RWPE1 (cell line): ENCODE measurements at regions not wholly inside any gene's neighbourhood (a gene's known extent, or its start where the extent isn't known, plus 50 kb on each side); places are given as distances from the start of the nearest gene placed in this dataset.
"Not testable (repeated sequence)": the region's sequence is repeated elsewhere in the genome, so short reads cannot be mapped to it uniquely, and the experiment has no call there.

Experiments
- CTCF ChIA-PET: fragments of 350-600 bp; sonication (Branson Sonifier 250); formaldehyde crosslinking; extraction: SDS; loops from one replicate; lab custom pipeline; 2021; lab: Yijun Ruan, JAX
- POLR2A ChIA-PET: fragments of 400-600 bp; formaldehyde crosslinking; extraction: SDS; loops from one replicate; lab custom pipeline; 2020; ENCODE audit warnings: antibody characterized with exemption; ENCODE audit not compliant: low non-redundant PET; lab: Yijun Ruan, JAX
- DNase-seq: peaks from one replicate; pipeline ENCODE4 v3.0.0; 2012; ENCODE audit warnings: low spot score
- H3K27ac ChIP-seq: fragments of 450-650 bp; 2 replicates; pipeline ENCODE4 v1.5.1; 2017
- TF ChIP-seq, protein P1 (sequence below): fragments of 450-650 bp; conservative IDR thresholded peaks from 2 replicates; pipeline ENCODE4 v1.5.1; 2017; ENCODE audit warnings: low read depth, mild to moderate bottlenecking

DNA sequence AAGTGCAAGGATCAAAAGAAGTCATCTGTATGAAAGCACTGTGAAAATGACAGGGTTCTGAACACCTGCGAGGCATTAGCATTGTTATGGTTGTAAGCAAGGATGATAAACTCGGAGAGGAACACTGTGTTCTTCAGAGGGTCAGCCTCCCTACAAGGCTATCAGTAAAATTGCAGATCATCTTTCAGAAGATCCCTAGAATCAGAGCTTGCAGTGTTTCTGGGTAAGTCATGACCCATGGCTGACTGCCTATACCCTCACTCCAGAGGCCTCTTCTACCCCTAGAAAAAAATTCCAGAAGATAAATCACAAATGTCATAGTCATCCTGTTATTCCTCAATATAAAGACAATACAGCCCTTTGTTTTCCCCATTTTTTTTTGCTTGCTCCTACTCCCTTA lies 292.6 kb downstream of the DMAC1 start:
- POLR2A ChIA-PET, result no interaction called here
- no peak for DNase-seq
- CTCF ChIA-PET, result no interaction called here
- no peak overlapping the region for H3K27ac ChIP-seq
- TF ChIP-seq, protein P1, sequence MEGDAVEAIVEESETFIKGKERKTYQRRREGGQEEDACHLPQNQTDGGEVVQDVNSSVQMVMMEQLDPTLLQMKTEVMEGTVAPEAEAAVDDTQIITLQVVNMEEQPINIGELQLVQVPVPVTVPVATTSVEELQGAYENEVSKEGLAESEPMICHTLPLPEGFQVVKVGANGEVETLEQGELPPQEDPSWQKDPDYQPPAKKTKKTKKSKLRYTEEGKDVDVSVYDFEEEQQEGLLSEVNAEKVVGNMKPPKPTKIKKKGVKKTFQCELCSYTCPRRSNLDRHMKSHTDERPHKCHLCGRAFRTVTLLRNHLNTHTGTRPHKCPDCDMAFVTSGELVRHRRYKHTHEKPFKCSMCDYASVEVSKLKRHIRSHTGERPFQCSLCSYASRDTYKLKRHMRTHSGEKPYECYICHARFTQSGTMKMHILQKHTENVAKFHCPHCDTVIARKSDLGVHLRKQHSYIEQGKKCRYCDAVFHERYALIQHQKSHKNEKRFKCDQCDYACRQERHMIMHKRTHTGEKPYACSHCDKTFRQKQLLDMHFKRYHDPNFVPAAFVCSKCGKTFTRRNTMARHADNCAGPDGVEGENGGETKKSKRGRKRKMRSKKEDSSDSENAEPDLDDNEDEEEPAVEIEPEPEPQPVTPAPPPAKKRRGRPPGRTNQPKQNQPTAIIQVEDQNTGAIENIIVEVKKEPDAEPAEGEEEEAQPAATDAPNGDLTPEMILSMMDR, result no peak

DNA sequence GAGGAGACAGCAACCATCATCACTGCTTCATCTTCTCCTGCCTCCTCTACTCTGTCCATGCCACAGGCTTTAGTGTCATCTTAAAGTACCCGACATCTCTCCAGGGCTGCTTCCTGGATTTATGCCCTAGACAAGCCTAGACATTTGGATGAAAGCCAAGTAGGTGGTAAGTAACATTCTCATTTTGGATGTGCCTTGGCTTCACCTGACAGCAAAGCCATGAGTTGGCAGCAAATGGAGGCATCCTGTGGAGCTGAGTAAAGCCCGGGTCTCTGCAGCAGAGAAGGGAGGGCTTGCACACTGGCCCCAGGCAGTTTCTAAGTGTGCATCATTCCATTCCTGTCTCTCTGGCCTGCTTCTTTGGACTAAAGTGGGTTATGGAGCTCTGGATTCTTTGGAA lies 299.1 kb downstream of the DMAC1 start:
- ChIA-PET CTCF (no interaction called here), POLR2A (no interaction called here)
- no peak overlapping the region for H3K27ac ChIP-seq
- TF ChIP-seq, protein P1, result no peak
- DNase-seq, result no peak

DNA sequence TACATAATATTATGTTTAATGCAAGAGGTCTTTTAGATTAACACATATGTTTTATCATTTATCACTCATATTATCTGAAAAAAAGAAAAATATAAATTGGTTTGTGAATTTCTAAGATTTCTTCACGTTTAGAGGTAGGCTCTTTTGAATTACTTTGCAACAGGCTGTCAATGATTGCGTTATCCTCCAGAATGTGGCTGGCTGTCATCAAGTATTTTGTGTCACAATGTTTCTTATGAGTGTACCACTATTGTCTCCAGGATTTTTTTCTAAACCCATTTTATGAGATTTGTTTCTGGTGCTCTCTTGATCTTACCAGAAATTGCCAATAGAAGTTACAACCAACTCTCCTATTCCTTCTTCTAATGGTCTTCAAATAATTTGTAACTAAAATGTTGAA lies 307.9 kb downstream of the DMAC1 start:
- no peak for DNase-seq
- ChIA-PET CTCF (no interaction called here), POLR2A (no interaction called here)
- no peak overlapping the region for H3K27ac ChIP-seq
- TF ChIP-seq, protein P1, result no peak

DNA sequence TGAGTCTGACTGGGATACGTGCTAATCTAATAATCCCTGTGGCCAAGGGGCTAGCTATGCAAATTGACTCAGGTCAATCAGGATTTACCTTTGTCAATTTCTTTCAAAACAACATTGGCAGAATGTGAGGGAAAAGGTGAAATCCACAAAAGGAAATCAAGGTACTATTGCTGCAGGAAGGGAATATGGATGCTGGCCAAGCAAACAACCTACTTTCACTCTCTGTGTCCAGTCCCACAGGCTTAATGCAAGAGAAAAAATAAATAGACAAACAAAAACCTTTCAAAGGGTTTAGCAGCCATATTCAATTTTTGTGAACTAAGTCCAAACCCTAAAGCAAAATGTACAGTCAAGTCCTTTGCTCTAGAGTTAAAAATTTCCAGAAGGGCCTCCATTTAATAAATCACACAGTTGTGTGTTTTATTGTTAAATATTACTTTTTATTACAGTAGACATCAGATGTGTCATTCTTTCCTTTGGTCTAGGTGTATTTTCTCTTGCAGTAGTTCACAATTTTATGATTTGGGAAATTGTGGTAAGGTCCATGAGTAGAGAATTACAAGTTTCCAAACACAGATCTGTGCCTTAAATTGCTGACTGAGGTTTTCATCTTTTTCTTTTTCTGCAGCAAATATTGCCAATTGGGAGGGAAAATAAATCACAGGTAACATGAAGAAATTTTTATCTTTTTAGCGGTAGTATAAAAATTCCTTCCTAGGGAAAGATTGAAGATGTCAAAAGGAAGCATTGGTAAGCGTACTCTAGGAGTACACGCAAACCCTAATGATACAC lies 309.1 kb downstream of the DMAC1 start:
- CTCF ChIA-PET, result no interaction called here
- DNase-seq, result no peak
- TF ChIP-seq, protein P1, result no peak
- POLR2A ChIA-PET, result no interaction called here
- H3K27ac ChIP-seq, result no peak overlapping the region

DNA sequence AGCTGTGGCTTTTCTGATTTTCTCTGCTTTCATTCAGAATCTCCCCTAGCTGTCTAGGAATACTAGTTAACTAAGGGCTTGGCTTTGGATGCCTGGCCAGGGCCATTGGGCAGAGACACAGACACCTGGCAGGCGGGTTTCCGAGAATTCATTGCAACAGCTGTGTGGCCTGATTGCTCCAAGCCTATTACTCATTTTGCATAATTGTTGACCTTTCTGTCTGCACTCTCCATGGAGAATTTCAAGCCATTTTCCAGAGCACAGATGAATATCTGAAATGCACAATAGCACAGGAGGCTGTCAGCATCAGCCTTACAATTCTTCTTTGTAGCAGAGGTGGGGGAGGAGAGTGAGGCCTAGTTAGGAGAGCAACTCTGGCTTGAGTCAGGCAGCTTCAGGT lies 310.5 kb downstream of the DMAC1 start:
- TF ChIP-seq, protein P1, result no peak
- no peak for DNase-seq
- CTCF ChIA-PET, result no interaction called here
- POLR2A ChIA-PET, result no interaction called here
- H3K27ac ChIP-seq, result no peak overlapping the region

DNA sequence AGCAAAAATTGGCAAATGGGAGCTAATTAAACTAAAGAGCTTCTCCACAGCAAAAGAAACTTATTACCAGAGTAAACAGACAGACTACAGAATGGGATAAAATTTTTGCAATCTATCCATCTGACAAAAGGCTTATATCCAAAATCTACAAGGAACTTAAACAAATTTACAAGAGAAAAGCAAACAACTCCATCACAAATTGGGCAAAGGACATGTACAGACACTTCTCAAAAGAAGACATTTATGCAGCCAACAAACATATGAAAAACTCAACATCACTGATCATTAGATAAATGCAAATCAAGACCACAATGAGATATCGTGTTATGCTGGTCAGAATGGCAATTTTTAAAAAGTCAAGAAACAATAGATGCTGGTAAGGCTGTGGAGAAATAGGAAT lies 315.6 kb downstream of the DMAC1 start:
- DNase-seq, H3K27ac ChIP-seq, POLR2A ChIA-PET, CTCF ChIA-PET: not testable (repeated sequence)

DNA sequence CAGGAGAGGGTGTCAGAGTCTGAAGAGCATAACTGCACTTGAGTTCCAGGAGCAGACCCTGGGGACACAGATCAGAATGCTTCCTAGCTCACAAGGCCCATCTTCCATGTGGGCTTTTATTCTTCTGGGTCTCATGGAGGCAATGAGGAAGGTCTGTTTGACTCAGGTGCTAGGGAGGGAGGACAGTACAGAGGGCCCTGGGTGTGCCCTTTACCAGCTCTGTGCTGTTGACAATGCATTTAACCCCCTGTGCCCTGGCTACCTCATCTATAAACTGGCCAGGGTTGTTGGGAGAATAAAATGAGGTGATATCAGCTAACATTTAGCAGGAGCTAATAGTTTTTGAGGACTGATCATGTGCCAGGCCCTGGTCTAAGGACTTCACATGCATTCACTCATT lies 318.0 kb downstream of the DMAC1 start:
- CTCF ChIA-PET, result interaction anchor here (0.6 kb wide), 1 partner anchor 746 kb away, joined by 5 read pairs; no protein-coding TSS in a partner anchor

More for the DNA sequence above, 318.0 kb downstream of the DMAC1 start:
- no peak overlapping the region for H3K27ac ChIP-seq
- TF ChIP-seq, protein P1, result no peak
- POLR2A ChIA-PET, result no interaction called here
- no peak for DNase-seq
